Endometrial microvascular endothelial cells (primary cell): ENCODE measurements at regions not wholly inside any gene's neighbourhood (a gene's known extent, or its start where the extent isn't known, plus 50 kb on each side); places are given as distances from the start of the nearest gene placed in this dataset.
"Not testable (repeated sequence)": the region's sequence is repeated elsewhere in the genome, so short reads cannot be mapped to it uniquely, and the experiment has no call there.

ENCODE experiments used
- in situ Hi-C: cut with HindIII; loops from 2 replicates; pipeline ENCODE4 v1.10.0; 2017; ENCODE audit warnings: low sequenced_read_pairs, low pct_unique_long_range_greater_than_20kb; ENCODE audit errors: inconsistent ontology term

DNA sequence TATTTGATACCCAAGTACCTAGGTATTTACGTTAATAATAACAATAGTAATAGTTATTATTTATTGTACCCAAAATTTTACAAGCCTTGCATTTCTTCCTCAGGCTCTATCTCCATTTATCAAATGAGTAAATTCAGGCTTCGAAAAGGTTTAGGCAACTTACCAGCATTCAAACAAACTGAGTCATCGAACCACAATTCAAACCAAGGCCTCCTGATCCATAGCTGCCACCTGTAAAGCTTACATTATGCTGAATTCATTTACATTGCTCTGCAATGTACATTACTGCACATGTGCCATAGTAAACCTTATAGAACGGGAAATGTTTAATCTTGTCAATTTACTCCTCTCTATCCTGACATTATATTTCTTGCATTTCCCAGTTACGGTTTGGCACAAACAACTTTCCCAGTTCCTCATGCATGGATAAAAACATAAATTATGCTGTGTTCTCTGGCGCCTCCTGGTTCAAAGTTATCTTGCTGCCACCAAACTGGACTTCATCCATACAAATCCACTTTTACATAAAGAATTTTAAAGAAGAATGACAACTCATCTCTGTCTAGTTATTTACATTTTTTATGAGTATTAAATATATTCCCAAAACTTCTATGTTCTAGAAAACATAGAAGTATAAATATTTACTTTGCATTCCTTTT, 360.6 kb upstream of the SOX9 start:
- in situ Hi-C loops = no loop called here

DNA sequence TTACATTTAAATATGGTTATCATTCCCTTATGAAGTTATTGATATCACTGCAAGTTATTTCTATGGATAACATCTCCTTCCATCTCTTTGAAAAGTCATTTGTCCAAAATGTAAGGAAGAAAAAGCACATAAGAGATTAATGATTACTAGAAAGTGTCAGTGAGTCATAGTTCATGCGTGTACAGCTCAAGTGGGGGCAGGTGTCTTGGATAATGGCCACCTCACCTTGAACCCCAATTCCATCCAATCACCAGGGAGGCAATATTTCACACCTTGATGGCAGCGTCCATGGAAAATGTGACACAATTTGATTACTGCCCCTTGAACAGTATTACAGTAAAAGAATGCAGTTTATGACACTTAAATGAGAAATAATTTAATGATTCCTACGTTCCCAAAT, 358.3 kb upstream of the SOX9 start:
- in situ Hi-C loops = no loop called here

DNA sequence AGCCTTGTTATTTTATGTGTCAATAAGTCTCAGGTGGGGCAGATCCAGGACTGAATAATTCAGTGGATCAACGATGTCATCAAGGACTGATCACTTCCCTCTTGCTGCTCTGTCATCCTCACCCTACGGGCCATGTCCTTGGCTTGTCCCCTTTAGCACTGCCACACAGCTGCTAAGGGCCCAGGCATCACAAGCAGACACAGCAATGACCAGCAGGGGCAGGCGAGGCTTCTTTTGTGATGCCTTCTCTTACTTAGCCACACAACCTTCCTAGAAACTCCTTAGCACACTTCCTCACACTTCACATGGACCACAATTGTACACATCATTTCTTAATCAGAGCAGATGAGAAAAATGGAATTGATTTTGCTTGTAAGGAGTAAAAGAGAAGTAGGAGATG, 356.3 kb upstream of the SOX9 start:
- in situ Hi-C loops = no loop called here

DNA sequence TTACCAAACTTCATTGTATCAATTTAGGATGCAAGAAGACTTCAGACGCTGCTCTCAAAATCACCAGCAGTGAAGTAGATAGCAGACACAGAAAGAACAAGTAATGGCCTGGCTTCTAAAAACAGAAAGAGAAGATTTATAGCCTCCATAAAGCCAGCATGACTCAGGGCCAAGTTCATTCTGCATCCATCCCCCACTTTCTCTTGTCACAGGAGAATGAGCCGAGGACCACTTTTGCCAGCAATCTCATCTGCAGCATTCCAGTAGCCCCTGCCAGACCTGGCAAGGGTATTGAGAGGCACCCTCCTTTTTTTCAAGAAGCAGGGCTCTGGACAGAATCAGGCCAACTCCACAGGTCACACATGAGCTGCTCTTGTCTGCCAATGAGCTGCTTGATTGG, 355.4 kb upstream of the SOX9 start:
- in situ Hi-C loops = no loop called here

DNA sequence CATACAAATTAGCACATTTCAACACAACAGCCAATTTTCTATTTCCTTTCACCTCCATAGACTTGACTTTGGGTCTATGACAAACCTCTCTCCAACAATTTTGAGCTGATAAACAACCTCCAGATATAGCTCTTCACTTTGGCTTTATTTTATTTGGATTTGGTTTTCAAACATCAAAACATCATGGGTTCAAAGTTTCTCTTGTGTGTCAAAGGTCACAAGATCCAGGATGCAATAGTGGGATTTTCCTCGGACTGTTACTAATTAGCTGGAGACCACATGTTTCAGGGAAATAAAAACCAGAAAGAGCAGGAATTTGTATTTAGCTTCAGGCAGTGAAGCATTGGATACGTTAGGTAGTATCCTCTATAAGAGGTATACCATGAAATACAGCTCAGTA, 351.0 kb upstream of the SOX9 start:
- in situ Hi-C loops = no loop called here

DNA sequence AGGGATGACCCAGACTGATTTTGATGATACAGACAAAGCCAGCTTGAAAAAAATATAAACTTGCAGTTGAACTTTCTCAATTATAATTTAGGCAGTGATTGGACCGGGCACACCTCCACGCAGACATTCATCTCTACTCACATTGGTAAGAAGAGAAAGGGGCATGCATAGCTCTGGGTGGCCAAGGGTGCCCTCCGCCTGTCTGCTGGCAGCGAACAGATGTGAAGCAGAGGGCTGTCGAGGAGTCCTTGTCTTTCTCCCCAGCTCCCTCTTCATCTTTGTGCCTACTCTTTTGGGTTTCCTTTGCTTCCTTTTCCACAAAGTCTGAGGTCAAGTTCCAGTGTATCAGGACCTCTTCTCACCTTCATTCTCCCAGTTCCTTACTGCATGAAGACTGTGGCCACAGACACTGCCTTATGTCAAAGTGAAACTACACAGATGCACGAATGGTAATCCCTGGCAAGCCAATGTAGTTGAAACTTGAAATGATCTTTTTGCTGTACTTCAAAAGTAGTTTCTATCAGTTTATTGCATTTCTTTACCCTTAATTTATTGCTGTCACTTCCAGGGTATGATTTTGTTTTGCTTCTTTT, 343.7 kb upstream of the SOX9 start:
- in situ Hi-C loops = no loop called here

DNA sequence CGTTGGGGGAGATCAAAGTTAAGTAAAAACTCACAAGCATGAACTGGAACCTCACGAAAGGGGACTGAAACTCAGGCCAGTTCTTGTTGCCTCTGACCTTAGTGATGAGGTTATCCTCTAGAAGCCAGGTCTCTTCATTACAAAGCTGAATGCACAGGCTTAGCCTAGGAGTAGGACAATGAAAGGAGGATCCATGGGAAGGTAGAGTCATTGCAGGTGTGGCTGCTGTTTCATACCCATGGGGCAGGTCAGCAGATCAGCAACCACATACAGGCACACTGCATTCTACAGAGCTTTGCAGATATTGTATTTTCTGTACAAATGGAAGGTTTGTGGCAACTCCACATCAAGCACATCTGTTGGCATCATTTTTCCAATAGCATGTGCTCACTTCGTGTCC, 341.3 kb upstream of the SOX9 start:
- in situ Hi-C loops = no loop called here

DNA sequence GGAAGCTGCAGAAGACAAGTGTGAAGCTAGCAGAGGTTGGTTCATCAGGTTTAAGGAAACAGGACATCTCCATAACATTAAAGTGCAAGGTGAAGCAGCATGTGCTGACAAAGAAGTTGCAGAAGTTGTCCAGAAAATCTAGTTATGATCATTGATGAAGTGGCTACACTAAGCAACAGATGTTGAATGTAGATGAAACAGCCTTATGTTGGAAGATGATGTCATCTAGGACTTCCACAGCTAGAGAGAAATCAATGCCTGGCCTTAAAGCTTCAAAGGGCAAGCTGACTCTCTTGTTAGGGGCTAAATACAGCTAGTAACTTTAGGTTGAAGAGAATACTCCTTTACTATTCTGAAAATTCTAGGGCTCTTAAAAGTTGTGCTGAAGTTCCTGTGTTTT, 340.2 kb upstream of the SOX9 start:
- in situ Hi-C loops = no loop called here

DNA sequence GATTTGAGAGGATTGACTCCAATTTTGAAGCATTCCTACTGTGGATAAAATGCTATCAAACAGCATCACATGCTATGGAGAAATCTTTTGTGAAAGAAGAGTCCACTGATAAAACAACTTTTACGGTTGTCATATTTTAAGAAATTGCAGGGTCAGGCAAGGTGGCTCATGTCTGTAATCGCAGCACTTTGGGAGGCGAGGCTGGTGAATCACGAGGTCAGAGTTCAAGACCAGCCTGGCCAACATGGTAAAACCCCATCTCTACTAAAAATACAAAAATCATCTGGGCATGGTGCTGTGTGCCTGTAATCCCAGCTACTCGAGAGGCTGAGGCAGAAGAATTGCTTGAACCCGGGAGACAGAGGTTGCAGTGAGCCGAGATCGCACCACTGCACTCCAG, 338.8 kb upstream of the SOX9 start:
- in situ Hi-C loops = not testable (repeated sequence)

DNA sequence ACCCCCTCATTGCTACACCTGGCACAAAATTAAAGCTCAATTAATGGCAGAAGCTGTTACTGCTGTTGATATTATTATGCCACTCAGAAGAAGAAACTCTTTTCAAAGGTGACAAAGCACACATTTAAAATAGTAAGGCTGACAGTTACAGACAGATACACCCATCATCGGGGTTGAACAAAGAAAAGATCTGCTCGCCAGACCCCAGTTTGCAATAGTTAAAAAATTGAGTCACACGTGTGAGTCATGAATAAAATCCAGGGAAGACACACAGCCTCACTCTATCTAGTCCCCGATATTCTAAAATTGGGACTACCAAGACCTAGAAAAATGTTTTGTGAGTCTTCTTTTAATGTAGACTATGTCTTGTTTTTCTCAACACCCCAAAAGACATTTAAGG, 330.0 kb upstream of the SOX9 start:
- in situ Hi-C loops = no loop called here

DNA sequence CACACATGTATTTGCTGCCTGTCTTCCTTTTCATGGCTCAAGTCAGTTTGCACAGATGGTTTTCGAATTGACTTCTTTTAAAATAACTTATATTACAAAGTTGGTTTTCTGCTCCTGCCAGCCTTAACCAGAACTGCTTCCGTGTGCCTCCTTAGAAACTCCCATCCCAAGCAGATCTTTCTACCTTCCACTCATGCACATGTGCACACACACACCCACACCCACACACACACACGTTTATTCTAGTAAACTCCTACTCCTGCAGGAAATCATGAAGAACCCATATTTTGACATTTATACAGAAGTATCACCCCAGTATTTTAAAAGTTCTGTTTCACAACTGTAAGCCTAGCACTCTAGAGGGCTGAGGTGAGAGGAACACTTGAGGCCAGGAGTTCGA, 329.5 kb upstream of the SOX9 start:
- in situ Hi-C loops = no loop called here

DNA sequence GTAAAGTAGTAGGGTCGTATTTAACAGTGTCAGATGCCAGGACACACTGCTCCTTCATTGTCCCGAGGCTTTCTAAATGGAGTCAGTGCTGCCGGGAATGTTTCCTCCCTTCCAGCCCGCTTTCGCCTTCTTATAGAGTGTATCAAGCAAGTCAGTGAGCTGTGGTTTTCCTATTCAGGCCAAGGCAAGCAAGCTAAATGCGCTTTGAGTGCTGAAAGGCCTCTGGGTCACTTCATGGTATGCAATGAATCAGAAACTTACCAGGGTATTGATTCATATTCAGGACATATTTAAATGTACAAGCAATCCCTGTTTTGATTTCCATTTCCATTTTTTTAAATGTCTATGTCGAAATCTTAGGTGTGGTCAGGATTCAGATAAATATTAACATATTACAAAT, 327.9 kb upstream of the SOX9 start:
- in situ Hi-C loops = no loop called here

DNA sequence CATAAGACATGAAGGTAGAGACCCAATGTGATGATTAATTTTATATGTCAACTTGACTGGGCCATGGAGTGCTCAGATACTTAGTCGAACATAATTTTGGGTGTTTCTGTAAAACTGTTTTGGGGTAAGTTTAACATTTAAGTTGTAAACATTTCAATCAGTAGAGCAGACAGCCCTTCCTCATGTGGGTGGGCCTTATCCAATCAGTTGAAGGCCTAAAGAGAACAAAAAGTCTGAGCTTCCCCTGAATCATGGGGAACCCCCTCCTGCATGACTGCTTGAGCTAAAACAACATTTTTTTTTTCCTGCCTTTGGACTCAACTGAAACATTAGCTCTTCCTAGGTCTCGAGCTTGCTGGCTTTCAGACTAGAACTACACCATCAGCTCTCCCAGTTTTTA, 327.3 kb upstream of the SOX9 start:
- in situ Hi-C loops = no loop called here

DNA sequence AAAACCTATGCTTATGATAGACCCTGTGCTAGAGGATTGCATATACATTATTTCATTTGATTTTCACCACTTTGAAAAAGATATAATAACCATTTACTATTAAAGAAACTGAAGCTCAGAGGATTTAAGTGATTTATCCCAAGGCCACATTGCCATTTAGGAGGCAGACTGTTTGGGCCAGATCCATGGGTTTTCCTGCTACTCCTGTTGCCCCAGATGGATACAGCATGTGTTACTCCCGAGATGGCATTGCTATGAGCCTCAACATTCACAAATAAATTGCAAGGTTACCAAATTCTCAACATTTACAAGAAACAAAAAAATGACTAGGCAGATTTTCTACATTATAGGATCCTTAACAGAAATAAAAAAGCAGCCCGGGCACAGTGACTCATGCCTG, 322.1 kb upstream of the SOX9 start:
- in situ Hi-C loops = no loop called here

DNA sequence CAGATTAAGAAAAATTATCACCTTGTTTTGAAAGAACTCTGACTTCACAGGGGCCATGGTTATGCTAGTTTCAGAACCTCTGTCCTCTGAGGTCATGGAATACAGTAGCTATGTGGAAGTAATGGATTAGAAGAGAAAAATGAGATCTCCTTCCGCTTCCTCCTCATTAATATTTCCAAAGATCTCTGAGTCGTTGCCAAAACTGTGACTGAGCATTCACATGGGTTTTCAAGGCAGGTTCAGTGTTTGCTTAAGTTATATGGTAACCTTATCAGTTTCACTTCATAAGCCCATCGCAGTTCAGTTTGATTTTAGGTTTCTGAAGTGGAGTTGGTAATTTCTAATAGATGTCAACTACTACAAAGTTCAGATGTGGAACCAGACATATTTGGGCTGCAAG, 321.2 kb upstream of the SOX9 start:
- in situ Hi-C loops = no loop called here

DNA sequence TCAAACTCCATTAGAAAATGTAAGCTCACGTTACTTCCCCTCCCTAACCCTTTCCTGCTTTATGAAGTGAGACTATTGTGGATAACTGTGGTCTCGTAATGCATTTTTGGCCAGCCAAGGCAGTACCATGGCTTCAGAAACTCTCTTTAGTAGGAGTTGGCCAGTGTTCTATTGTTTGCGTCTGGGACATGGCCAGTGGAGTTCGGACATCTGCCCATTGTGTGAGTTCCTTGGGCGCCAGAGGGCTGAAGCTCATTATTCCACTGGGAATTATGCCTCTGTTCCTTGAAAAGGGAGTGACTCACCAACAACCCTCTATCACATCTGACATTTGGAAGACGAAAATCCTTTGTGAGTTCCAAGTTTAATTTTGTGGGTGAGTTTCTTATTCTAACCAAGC, 319.5 kb upstream of the SOX9 start:
- in situ Hi-C loops = no loop called here

DNA sequence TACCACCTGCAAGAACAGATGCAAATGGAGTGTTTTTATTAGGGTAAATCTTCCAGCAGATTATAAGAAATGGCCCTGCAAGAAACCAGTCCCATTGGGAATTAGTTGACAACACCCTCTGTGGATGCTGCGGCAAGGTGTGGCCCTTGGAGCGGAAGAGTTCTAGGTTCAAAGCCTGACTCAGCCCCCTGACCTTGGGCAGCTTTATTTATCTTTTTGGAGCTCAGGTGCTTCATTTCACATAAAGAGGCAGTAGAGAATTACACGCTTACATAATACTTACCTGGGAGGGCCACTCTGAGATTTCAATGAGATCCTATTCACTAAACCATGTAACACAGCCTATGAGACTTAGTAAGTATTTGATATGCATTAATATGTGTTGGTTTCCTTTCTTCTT, 318.2 kb upstream of the SOX9 start:
- in situ Hi-C loops = no loop called here

DNA sequence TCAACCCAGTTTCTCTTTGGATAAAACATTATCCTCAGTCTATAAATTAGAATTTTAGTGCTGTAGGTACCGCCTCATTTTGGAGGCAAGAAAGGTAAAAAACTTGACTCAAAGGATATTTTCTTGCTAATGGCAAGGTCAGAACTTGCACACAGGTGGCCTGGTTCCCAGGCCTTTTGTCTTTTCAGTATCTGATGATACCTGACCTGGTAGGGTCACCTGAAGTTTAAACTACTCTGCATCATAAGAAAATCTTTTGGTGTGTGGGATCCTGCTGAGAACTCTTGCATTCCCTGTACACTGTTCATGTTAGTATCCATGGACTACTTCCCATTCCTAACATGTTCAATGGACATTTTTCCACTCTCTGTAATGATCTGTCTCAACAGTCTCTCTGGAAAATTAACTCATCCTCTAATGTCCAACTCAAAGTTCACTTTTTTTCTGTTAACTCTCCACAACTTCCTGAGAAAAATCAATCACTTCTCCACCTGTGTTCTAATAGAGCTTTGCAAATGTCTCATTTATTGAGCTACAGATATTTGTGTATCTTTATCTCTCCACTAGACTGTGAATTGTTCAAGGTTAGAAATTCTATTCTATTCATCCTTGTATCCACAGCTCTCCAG, 317.1 kb upstream of the SOX9 start:
- in situ Hi-C loops = no loop called here

DNA sequence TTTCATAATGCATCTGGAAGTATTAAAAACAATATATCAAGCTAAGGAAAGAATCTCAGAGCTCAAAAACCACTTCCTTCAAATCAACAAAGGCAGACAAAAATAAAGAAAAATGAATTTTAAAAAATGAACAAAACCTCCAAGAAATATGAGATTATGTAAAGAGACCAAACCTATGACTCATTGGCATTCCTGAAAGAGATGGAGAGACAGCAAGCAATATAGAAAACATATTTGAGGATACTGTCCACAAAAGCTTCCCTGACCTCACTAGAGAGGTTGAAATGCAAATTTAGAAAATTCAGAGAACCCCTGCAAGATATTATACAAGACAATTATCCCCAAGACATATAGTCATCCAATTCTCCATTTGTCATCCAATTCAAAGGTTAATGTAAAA, 311.3 kb upstream of the SOX9 start:
- in situ Hi-C loops = no loop called here

DNA sequence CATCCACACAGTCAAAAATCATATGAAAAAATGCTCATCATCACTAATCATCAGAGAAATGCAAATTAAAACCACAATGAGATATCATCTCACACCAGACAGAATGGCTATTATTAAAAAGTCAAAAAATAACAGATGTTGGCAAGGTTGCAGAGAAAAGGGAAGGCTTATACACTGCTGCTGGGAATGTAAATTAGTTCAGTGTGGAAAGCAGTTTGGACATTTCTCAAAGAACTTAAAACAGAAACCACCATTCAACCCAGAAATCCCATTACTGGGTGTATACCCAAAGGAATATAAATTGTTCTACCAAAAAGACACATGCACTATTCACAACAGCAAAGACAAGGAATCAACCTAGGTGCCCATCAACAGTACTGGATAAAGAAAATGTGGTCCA, 307.0 kb upstream of the SOX9 start:
- in situ Hi-C loops = not testable (repeated sequence)

DNA sequence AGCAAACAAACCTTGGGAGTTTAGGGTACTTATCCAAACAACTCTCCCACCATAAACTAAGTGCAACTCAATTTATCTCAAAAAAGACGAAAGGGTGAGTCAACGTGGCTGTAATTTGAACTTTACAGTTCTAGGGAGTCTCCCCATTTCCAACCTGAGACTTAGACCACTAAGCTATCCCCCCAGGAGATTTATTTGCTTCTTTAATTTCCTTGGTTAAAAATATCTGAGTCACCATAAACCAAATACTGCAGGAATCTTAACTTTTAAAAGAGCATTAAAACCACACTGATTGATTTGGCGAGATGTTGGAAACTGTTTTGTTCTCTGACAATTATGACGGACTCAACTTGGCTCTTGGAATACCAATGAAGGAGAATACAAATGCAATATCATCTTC, 299.3 kb upstream of the SOX9 start:
- in situ Hi-C loops = no loop called here
